Kidney capillary endothelial cell (primary cell): ENCODE measurements at regions not wholly inside any gene's neighbourhood (a gene's known extent, or its start where the extent isn't known, plus 50 kb on each side); places are given as distances from the start of the nearest gene placed in this dataset.
"Not testable (repeated sequence)": the region's sequence is repeated elsewhere in the genome, so short reads cannot be mapped to it uniquely, and the experiment has no call there.

Source experiments
- DNase-seq: peaks from one replicate; pipeline ENCODE4 v3.0.0-alpha.2; 2018; ENCODE audit warnings: low spot score

- DNase-seq = no peak
These were observed 370.2 kb upstream of the FLRT2 start for GRCh38 chr14:85159726-85160125.

- peak; percentile 83 for DNase-seq
These were observed 364.9 kb upstream of the FLRT2 start for GRCh38 chr14:85165094-85165493.

- no peak for DNase-seq
These were observed 360.6 kb upstream of the FLRT2 start for GRCh38 chr14:85169381-85169780.

GRCh38 chr14:85172290-85172689 lies 357.7 kb upstream of the FLRT2 start:
- DNase-seq = no peak

- no peak for DNase-seq
These were observed 357.0 kb upstream of the FLRT2 start for GRCh38 chr14:85172889-85173477.

GRCh38 chr14:85175556-85175955 lies 354.4 kb upstream of the FLRT2 start:
- no peak for DNase-seq

- no peak for DNase-seq
These were observed 351.1 kb upstream of the FLRT2 start for GRCh38 chr14:85178864-85179263.

- no peak for DNase-seq
These were observed 349.1 kb upstream of the FLRT2 start for GRCh38 chr14:85180876-85181275.

- no peak for DNase-seq
These were observed 347.7 kb upstream of the FLRT2 start for GRCh38 chr14:85182282-85182681.

- DNase-seq = no peak
These were observed 343.9 kb upstream of the FLRT2 start for GRCh38 chr14:85186082-85186481.

- no peak for DNase-seq
These were observed 342.4 kb upstream of the FLRT2 start for GRCh38 chr14:85187521-85187920.

- no peak for DNase-seq
These were observed 341.1 kb upstream of the FLRT2 start for GRCh38 chr14:85188836-85189235.

- not testable (repeated sequence) for DNase-seq
These were observed 340.7 kb upstream of the FLRT2 start for GRCh38 chr14:85189253-85189652.

GRCh38 chr14:85190251-85190650 lies 339.7 kb upstream of the FLRT2 start:
- DNase-seq = no peak

- DNase-seq = no peak
These were observed 338.0 kb upstream of the FLRT2 start for GRCh38 chr14:85191986-85192385.

- DNase-seq = no peak
These were observed 334.0 kb upstream of the FLRT2 start for GRCh38 chr14:85195872-85196477.

- no peak for DNase-seq
These were observed 331.9 kb upstream of the FLRT2 start for GRCh38 chr14:85198001-85198400.

GRCh38 chr14:85205875-85206274 lies 324.1 kb upstream of the FLRT2 start:
- DNase-seq = no peak

- no peak for DNase-seq
These were observed 315.5 kb upstream of the FLRT2 start for GRCh38 chr14:85214471-85214870.

- DNase-seq = no peak
These were observed 312.5 kb upstream of the FLRT2 start for GRCh38 chr14:85217412-85217811.

GRCh38 chr14:85218982-85219381 lies 311.0 kb upstream of the FLRT2 start:
- no peak for DNase-seq

- DNase-seq = no peak
These were observed 308.1 kb upstream of the FLRT2 start for GRCh38 chr14:85221832-85222231.

- no peak for DNase-seq
These were observed 307.6 kb upstream of the FLRT2 start for GRCh38 chr14:85222341-85222740.

- no peak for DNase-seq
These were observed 306.3 kb upstream of the FLRT2 start for GRCh38 chr14:85223667-85224066.
